K562 (cell line): ENCODE measurements at regions not wholly inside any gene's neighbourhood (a gene's known extent, or its start where the extent isn't known, plus 50 kb on each side); places are given as distances from the start of the nearest gene placed in this dataset.

Source experiments
- ATAC-seq: fragments of 200-7000 bp; cut with Tn5 transposase; 3 replicates; pipeline ENCODE4 v1.9.1; 2020; ENCODE audit warnings: moderate library complexity
- BruUV-seq: library from RNA; stranded (reverse); fragments of 400-500 nt; replicated peaks from 2 replicates; lab custom pipeline; 2021; lab: Mats Ljungman, UMichigan
- CTCF ChIA-PET: fragments of 300-600 bp; formaldehyde crosslinking; extraction: SDS; loops from one replicate; lab custom pipeline; 2021; ENCODE audit warnings: low intra/inter-chr PET ratio; lab: Yijun Ruan, JAX
- POLR2A ChIA-PET: fragments of 300-600, 350-650 bp; sonication (Branson Sonifier 250); formaldehyde crosslinking; extraction: SDS; loops from one replicate; lab custom pipeline; 2021; ENCODE audit warnings: antibody characterized with exemption, inconsistent platforms; lab: Yijun Ruan, JAX
- DNase-seq, 4 experiments: peaks; one replicate each; pipeline versions ENCODE4 v3.0.0 to v3.0.0-alpha.2; 2011 to 2018; ENCODE audit warnings: low spot score in 3 of 4, mixed read lengths in 3 of 4; ENCODE audit errors: extremely low read depth in 1 of 4
- FAIRE-seq: peaks from 2 replicates; lab custom pipeline; 2011; peaks lifted over from hg19 to GRCh38; lab: Jason Lieb, UNC
- H2AFZ ChIP-seq: 2 replicates; pipeline ENCODE4 v1.6.0; 2011; ENCODE audit warnings: low read depth, low read length, control low read depth, inconsistent platforms
- H3K27ac ChIP-seq: fragments of 200-600 bp; 3 replicates; pipeline ENCODE4 v1.8.0; 2011; ENCODE audit warnings: low read depth, mild to moderate bottlenecking, control low read depth, inconsistent platforms, low read length, moderate library complexity, mixed read lengths; ENCODE audit errors: extremely low read depth
- H3K27me3 ChIP-seq, 2 experiments: fragments of 300-600 bp in 1 of 2; 2 replicates in 1 of 2; 3 replicates in 1 of 2; pipeline versions ENCODE4 v1.6.0 to v1.8.0; 2011; ENCODE audit warnings: inconsistent platforms in 2 of 2, low read length in 2 of 2, mild to moderate bottlenecking in 1 of 2, mixed read lengths in 1 of 2, moderate library complexity in 1 of 2; ENCODE audit not compliant: control insufficient read depth in 2 of 2, insufficient read depth in 2 of 2
- H3K36me3 ChIP-seq: fragments of 300-600 bp; 3 replicates; pipeline ENCODE4 v1.8.0; 2011; ENCODE audit warnings: mild to moderate bottlenecking, low read length, inconsistent platforms; ENCODE audit not compliant: control insufficient read depth, insufficient read depth
- H3K4me1 ChIP-seq, 2 experiments: fragments of 200-600 bp in 1 of 2; replicated peaks in 1 of 2; 2 replicates in 1 of 2; 3 replicates in 1 of 2; pipeline versions ENCODE4 v1.5.1 to v1.8.0; 2011; ENCODE audit warnings: inconsistent platforms in 2 of 2, low read length in 2 of 2, mild to moderate bottlenecking in 1 of 2, mixed read lengths in 1 of 2, moderate library complexity in 1 of 2; ENCODE audit not compliant: control insufficient read depth in 2 of 2, insufficient read depth in 2 of 2
- H3K4me2 ChIP-seq: 2 replicates; pipeline ENCODE4 v1.6.1; 2011; ENCODE audit warnings: low read length, control low read depth, inconsistent platforms, mixed read lengths; ENCODE audit not compliant: insufficient read depth
- H3K4me3 ChIP-seq: fragments of 200-600 bp; sonication (generic), shearing (Covaris generic); 2 replicates; pipeline ENCODE4 v1.5.1; 2016; ENCODE audit warnings: control low read depth, inconsistent platforms
- H3K79me2 ChIP-seq: fragments of 200-600 bp; 3 replicates; pipeline ENCODE4 v1.8.0; 2011; ENCODE audit warnings: low read length, inconsistent platforms; ENCODE audit not compliant: control insufficient read depth, insufficient read depth
- H3K9ac ChIP-seq, 2 experiments: 2 replicates each; pipeline versions ENCODE4 v1.6.0 to v1.6.1; 2011; ENCODE audit warnings: low read depth in 2 of 2, low read length in 2 of 2, control low read depth in 1 of 2, inconsistent platforms in 1 of 2, mild to moderate bottlenecking in 1 of 2, mixed read lengths in 1 of 2; ENCODE audit not compliant: insufficient read depth in 1 of 2
- H3K9me1 ChIP-seq: one replicate; pipeline ENCODE4 v1.6.0; 2011; ENCODE audit warnings: inconsistent platforms, mild to moderate bottlenecking, low read length, moderate library complexity; ENCODE audit not compliant: control insufficient read depth, insufficient read depth
- H3K9me3 ChIP-seq: replicated peaks from 2 replicates; pipeline ENCODE4 v1.5.1; 2011; ENCODE audit warnings: low read depth, low read length, inconsistent platforms; ENCODE audit not compliant: control insufficient read depth, insufficient read depth
- H4K20me1 ChIP-seq: replicated peaks from 2 replicates; pipeline ENCODE4 v1.6.1; 2011; ENCODE audit warnings: low read length, inconsistent platforms, mixed read lengths; ENCODE audit not compliant: control insufficient read depth, insufficient read depth
- ASH1L ChIP-seq: fragments of 450-650 bp; IDR thresholded peaks from 2 replicates; pipeline ENCODE4 v1.6.1; 2018; ENCODE audit warnings: borderline replicate concordance, mild to moderate bottlenecking, low read depth; ENCODE audit not compliant: partially characterized antibody
- ATF1 ChIP-seq, 2 experiments: fragments of 450-650 bp in 1 of 2; IDR thresholded peaks; 2 replicates each; pipeline ENCODE4 v1.6.1; 2016; ENCODE audit warnings: missing compliant biosample characterization in 1 of 2, missing genetic modification characterization in 1 of 2
- BCOR ChIP-seq: fragments of 450-650 bp; IDR thresholded peaks from 2 replicates; pipeline ENCODE4 v1.6.1; 2016
- FOXO4 ChIP-seq: fragments of 450-650 bp; formaldehyde crosslinking; IDR thresholded peaks from 2 replicates; pipeline ENCODE4 v1.4.0; 2020; ENCODE audit warnings: mild to moderate bottlenecking, moderate library complexity
- KDM4B ChIP-seq, 2 experiments: fragments of 450-650 bp in 1 of 2; sonication (generic) in 1 of 2; IDR thresholded peaks; 2 replicates each; pipeline ENCODE4 v1.6.1; 2016 to 2017; ENCODE audit warnings: borderline replicate concordance in 2 of 2, antibody characterized with exemption in 1 of 2, low read depth in 1 of 2, mild to moderate bottlenecking in 1 of 2
- MECOM ChIP-seq: fragments of 250-450 bp; sonication (Bioruptor Pico); IDR thresholded peaks from 2 replicates; pipeline ENCODE4 v1.8.0; 2022; ENCODE audit warnings: inconsistent platforms
- NFIC ChIP-seq: fragments of 450-650 bp; IDR thresholded peaks from 2 replicates; pipeline ENCODE4 v1.6.1; 2017; ENCODE audit warnings: mild to moderate bottlenecking, inconsistent platforms
- NUFIP1 ChIP-seq: fragments of 450-650 bp; IDR thresholded peaks from 2 replicates; pipeline ENCODE4 v1.6.1; 2018; ENCODE audit not compliant: partially characterized antibody
- PCBP2 ChIP-seq: fragments of 200-400 bp; formaldehyde crosslinking; IDR thresholded peaks from 2 replicates; pipeline ENCODE4 v1.6.1; 2018; ENCODE audit warnings: low read length, low read depth, mild to moderate bottlenecking, moderate library complexity; ENCODE audit not compliant: poor library complexity, severe bottlenecking
- POLR2A ChIP-seq: fragments of 450-650 bp; conservative IDR thresholded peaks from 2 replicates; pipeline ENCODE4 v1.6.1; 2016
- ZBTB1 ChIP-seq: sonication (generic); formaldehyde crosslinking; IDR thresholded peaks from 2 replicates; pipeline ENCODE4 v1.8.1; 2023; ENCODE audit warnings: missing genetic modification reagents, low read depth, mild to moderate bottlenecking, borderline replicate concordance
- ZNF174 ChIP-seq: fragments of 250-450 bp; sonication (Bioruptor Pico); IDR thresholded peaks from 2 replicates; pipeline ENCODE4 v1.4.0; 2020; ENCODE audit warnings: mild to moderate bottlenecking
- ZNF639 ChIP-seq, 2 experiments: fragments of 200-800 bp in 1 of 2; sonication (Bioruptor generic) in 1 of 2; sonication (generic) in 1 of 2; formaldehyde crosslinking in 1 of 2; IDR thresholded peaks in 1 of 2; conservative IDR thresholded peaks in 1 of 2; 2 replicates each; pipeline versions ENCODE4 v1.5.0 to v1.6.1; 2016 to 2020; ENCODE audit warnings: missing compliant biosample characterization in 1 of 2, missing genetic modification characterization in 1 of 2, missing genetic modification reagents in 1 of 2
- ZNF785 ChIP-seq: fragments of 250-450 bp; sonication (Bioruptor Pico); IDR thresholded peaks from 2 replicates; pipeline ENCODE4 v1.4.0; 2020; ENCODE audit warnings: mild to moderate bottlenecking
- WGBS: fragments of 100-300 bp; shearing (Covaris generic); methylation state at CpG from one replicate; pipeline ENCODE4 v1.1.6; 2016; ENCODE audit warnings: low coverage, mixed read lengths; ENCODE audit not compliant: insufficient coverage; ENCODE audit errors: missing lambda C conversion rate; 5-methylcytosine and 5-hydroxymethylcytosine counted together
- in situ Hi-C: fragments of 300-500 bp; cut with MboI; formaldehyde crosslinking; loops from 4 replicates; pipeline ENCODE4 v1.15.0; 2018; ENCODE audit warnings: inconsistent platforms, mixed read lengths
- intact Hi-C: fragments of 100-400 bp; cut with micrococcal nuclease; formaldehyde crosslinking; loops from 2 replicates; pipeline ENCODE4 v1.14.2; 2022

- Histone ChIP-seq H3K4me2 (no peak overlapping the region), H4K20me1 (no peaks in the 10 kb centered on the region), H3K4me1 (no peaks in the 10 kb centered on the region), H3K27me3 (peaks cover 0 to 15% of the 10 kb centered on the region in 2 experiments; a peak in 1 of 5 replicates), H3K79me2 (no peaks in the 10 kb centered on the region), H3K9me1 (no peaks in the 10 kb centered on the region), H3K36me3 (no peaks in the 10 kb centered on the region), H3K4me3 (no peak overlapping the region), H2AFZ (no peak overlapping the region), H3K27ac (no peak overlapping the region), H3K9me3 (no peaks in the 10 kb centered on the region), H3K9ac (no peak overlapping the region)
- DNase-seq: no peak
- TF ChIP-seq NUFIP1 (no peak), ZNF785 (CRISPR knock-in tag) (no peak), NFIC (no peak), ATF1 (CRISPR knock-in tag; IDR thresholded peaks at IDR 0.05) (no peak), ATF1 (tag; IDR thresholded peaks at IDR 0.05) (no peak), ZNF174 (CRISPR knock-in tag) (no peak), POLR2A (no peak), MECOM (CRISPR knock-in tag) (no peak), BCOR (no peak), ZBTB1 (CRISPR knock-in tag) (no peak), ASH1L (no peak), FOXO4 (no peak), KDM4B (IDR thresholded peaks at IDR 0.05; ENCODE audit: borderline replicate concordance in 2 of 2, low read depth in 1 of 2) (no peak), PCBP2 (no peak), ZNF639 (CRISPR knock-in tag; conservative IDR thresholded peaks at IDR 0.05 in 1 of 2, IDR thresholded peaks at IDR 0.05 in 1 of 2) (no peak)
- WGBS: 0% methylated on average over 2 of the region's 2 CpGs
- in situ Hi-C loops: no loop called here
- ChIA-PET CTCF (no interaction called here), POLR2A (interaction anchor here (0.6 kb wide), 1 partner anchor 131 kb away, joined by 3 read pairs; no protein-coding TSS in a partner anchor)
- ATAC-seq: no peak
- intact Hi-C loops: no loop called here
- FAIRE-seq: no peak
- no TSS peak for BruUV-seq
These were observed 119.5 kb downstream of the PJA1 start for GRCh38 chrX:69045616-69046345.
